Activated CD8-positive, alpha-beta memory T cell treated with anti-CD3 and anti-CD28 coated beads, Interleukin-2, amount 50 U/mL, for 48 hours (primary cell): ENCODE measurements at regions not wholly inside any gene's neighbourhood (a gene's known extent, or its start where the extent isn't known, plus 50 kb on each side); places are given as distances from the start of the nearest gene placed in this dataset.

Experiments
- DNase-seq: peaks from one replicate; pipeline ENCODE4 v3.0.0-alpha.2; 2020

- no peak for DNase-seq
These were observed 215.6 kb upstream of the UMPS start for GRCh38 chr3:124514683-124515082.

GRCh38 chr3:124516333-124516732 lies 213.9 kb upstream of the UMPS start:
- no peak for DNase-seq

- no peak for DNase-seq
These were observed 212.9 kb upstream of the UMPS start for GRCh38 chr3:124517306-124517705.

GRCh38 chr3:124518350-124518749 lies 211.9 kb upstream of the UMPS start:
- DNase-seq, result no peak

GRCh38 chr3:124519591-124520194 lies 210.6 kb upstream of the UMPS start:
- DNase-seq, result no peak

GRCh38 chr3:124520970-124521369 lies 209.3 kb upstream of the UMPS start:
- DNase-seq, result no peak

GRCh38 chr3:124522082-124522625 lies 208.1 kb upstream of the UMPS start:
- no peak for DNase-seq

- DNase-seq, result no peak
These were observed 203.7 kb upstream of the UMPS start for GRCh38 chr3:124526601-124527000.

- no peak for DNase-seq
These were observed 200.3 kb upstream of the UMPS start for GRCh38 chr3:124529826-124530571.

GRCh38 chr3:124530916-124531315 lies 199.3 kb upstream of the UMPS start:
- no peak for DNase-seq

- no peak for DNase-seq
These were observed 198.2 kb upstream of the UMPS start for GRCh38 chr3:124532071-124532470.

GRCh38 chr3:124535306-124535705 lies 194.9 kb upstream of the UMPS start:
- no peak for DNase-seq

- no peak for DNase-seq
These were observed 189.6 kb upstream of the UMPS start for GRCh38 chr3:124540550-124541211.

- no peak for DNase-seq
These were observed 187.9 kb upstream of the UMPS start for GRCh38 chr3:124542214-124542869.

- DNase-seq, result no peak
These were observed 184.4 kb upstream of the UMPS start for GRCh38 chr3:124545891-124546290.

- DNase-seq, result no peak
These were observed 178.0 kb upstream of the UMPS start for GRCh38 chr3:124552224-124552623.

- DNase-seq, result no peak
These were observed 177.1 kb upstream of the UMPS start for GRCh38 chr3:124553178-124553577.

- DNase-seq, result no peak
These were observed 173.6 kb upstream of the UMPS start for GRCh38 chr3:124556636-124557035.

GRCh38 chr3:124557433-124558232 lies 172.6 kb upstream of the UMPS start:
- DNase-seq, result no peak

- no peak for DNase-seq
These were observed 171.0 kb upstream of the UMPS start for GRCh38 chr3:124558991-124559845.

- peak; percentile 76 for DNase-seq
These were observed 170.2 kb upstream of the UMPS start for GRCh38 chr3:124559846-124560574.
